Mesendoderm (in vitro differentiated cells): ENCODE measurements at regions not wholly inside any gene's neighbourhood (a gene's known extent, or its start where the extent isn't known, plus 50 kb on each side); places are given as distances from the start of the nearest gene placed in this dataset.

Source experiments
- DNase-seq: peaks from one replicate; pipeline ENCODE4 v3.0.0; 2013
- H2AK5ac ChIP-seq: 2 replicates; pipeline ENCODE4 v1.6.1; 2013; ENCODE audit warnings: low read length, inconsistent platforms
- H2BK120ac ChIP-seq: 2 replicates; pipeline ENCODE4 v1.6.1; 2013; ENCODE audit warnings: low read depth, mild to moderate bottlenecking, low read length, moderate library complexity, mixed read lengths
- H2BK15ac ChIP-seq: replicated peaks from 2 replicates; pipeline ENCODE4 v1.6.1; 2013; ENCODE audit warnings: low read depth, mild to moderate bottlenecking, moderate library complexity
- H2BK5ac ChIP-seq: 2 replicates; pipeline ENCODE4 v1.6.1; 2013; ENCODE audit warnings: low read length, inconsistent platforms
- H3K18ac ChIP-seq: 2 replicates; pipeline ENCODE4 v1.6.1; 2013; ENCODE audit warnings: mild to moderate bottlenecking, low read length, mixed read lengths
- H3K23ac ChIP-seq: one replicate; pipeline ENCODE4 v1.6.1; 2013; ENCODE audit warnings: low read length
- H3K27ac ChIP-seq: 2 replicates; pipeline ENCODE4 v1.5.1; 2013; ENCODE audit warnings: low read depth, mild to moderate bottlenecking, inconsistent platforms, low read length, moderate library complexity
- H3K27me3 ChIP-seq: 2 replicates; pipeline ENCODE4 v1.6.1; 2013; ENCODE audit warnings: low read length, control low read depth, mild to moderate bottlenecking, inconsistent platforms; ENCODE audit not compliant: insufficient read depth, poor library complexity
- H3K36me3 ChIP-seq: 2 replicates; pipeline ENCODE4 v1.6.1; 2013; ENCODE audit warnings: low read length, inconsistent platforms; ENCODE audit not compliant: control insufficient read depth, insufficient read depth
- H3K4ac ChIP-seq: one replicate; pipeline ENCODE4 v1.6.1; 2013; ENCODE audit warnings: low read depth, mild to moderate bottlenecking, low read length, moderate library complexity
- H3K4me1 ChIP-seq: 2 replicates; pipeline ENCODE4 v1.6.1; 2013; ENCODE audit warnings: low read depth, low read length, inconsistent platforms; ENCODE audit not compliant: control insufficient read depth
- H3K4me2 ChIP-seq: 2 replicates; pipeline ENCODE4 v1.6.1; 2013; ENCODE audit warnings: low read length
- H3K4me3 ChIP-seq: 2 replicates; pipeline ENCODE4 v1.5.1; 2013; ENCODE audit warnings: mild to moderate bottlenecking, low read length
- H3K56ac ChIP-seq: one replicate; pipeline ENCODE4 v1.6.1; 2013; ENCODE audit warnings: low read length
- H3K79me1 ChIP-seq: 2 replicates; pipeline ENCODE4 v1.6.1; 2013; ENCODE audit warnings: low read length, inconsistent platforms
- H3K79me2 ChIP-seq: 2 replicates; pipeline ENCODE4 v1.6.1; 2013; ENCODE audit warnings: mild to moderate bottlenecking, low read length; ENCODE audit not compliant: control insufficient read depth, insufficient read depth
- H3K9ac ChIP-seq: 2 replicates; pipeline ENCODE4 v1.6.1; 2013; ENCODE audit warnings: low read length, inconsistent platforms
- H4K5ac ChIP-seq: one replicate; pipeline ENCODE4 v1.6.1; 2013; ENCODE audit warnings: low read length
- H4K8ac ChIP-seq: one replicate; pipeline ENCODE4 v1.6.1; 2013; ENCODE audit warnings: low read depth, mild to moderate bottlenecking, control low read depth, low read length, moderate library complexity
- WGBS: extraction: QIAGEN DNeasy Blood & Tissue Kit; methylation state at CpG from one replicate; pipeline ENCODE4 v1.1.7; 2013; ENCODE audit warnings: low lambda C conversion rate, missing lambda C conversion rate; ENCODE audit not compliant: insufficient coverage; ENCODE audit errors: extremely low coverage; 5-methylcytosine and 5-hydroxymethylcytosine counted together

DNA sequence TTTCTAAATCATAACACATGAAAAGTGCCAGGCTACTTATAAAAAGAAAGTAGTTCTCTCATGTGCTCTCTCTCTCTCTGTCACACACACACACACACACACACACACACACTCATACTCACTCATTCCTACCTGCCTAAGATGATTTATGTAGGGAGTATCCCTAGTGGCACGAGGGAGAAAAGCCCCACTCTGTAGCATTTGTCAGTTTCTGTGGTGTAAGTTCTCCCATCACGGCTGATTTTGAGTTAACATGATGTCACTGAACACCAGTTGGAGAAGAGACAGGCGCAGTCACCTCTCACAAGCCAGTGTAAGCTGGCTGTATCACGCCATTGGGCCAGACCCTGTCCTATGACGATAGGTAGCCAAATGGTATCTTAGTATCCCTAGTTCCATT is 395.4 kb downstream of the SFMBT2 start:
- no peak overlapping the region for H3K27ac ChIP-seq
- H3K4ac ChIP-seq, result no peak overlapping the region
- H3K9ac ChIP-seq, result no peak overlapping the region
- DNase-seq, result peak; percentile 6
- no peak overlapping the region for H2BK5ac ChIP-seq
- H2BK15ac ChIP-seq, result no peak overlapping the region
- H3K18ac ChIP-seq, result no peak overlapping the region
- H3K27me3 ChIP-seq, result no peaks in the 10 kb centered on the region
- no peak overlapping the region for H3K4me2 ChIP-seq
- no peaks in the 10 kb centered on the region for H3K79me1 ChIP-seq
- H3K79me2 ChIP-seq, result no peaks in the 10 kb centered on the region
- H3K4me1 ChIP-seq, result no peaks in the 10 kb centered on the region
- no peaks in the 10 kb centered on the region for H3K36me3 ChIP-seq
- WGBS, result no CpG with 5 or more reads among the region's 5 CpGs
- H4K8ac ChIP-seq, result no peak overlapping the region
- H4K5ac ChIP-seq, result no peak overlapping the region
- H3K56ac ChIP-seq, result no peak overlapping the region
- no peak overlapping the region for H3K23ac ChIP-seq
- H3K4me3 ChIP-seq, result no peak overlapping the region
- H2BK120ac ChIP-seq, result no peak overlapping the region
- no peak overlapping the region for H2AK5ac ChIP-seq

DNA sequence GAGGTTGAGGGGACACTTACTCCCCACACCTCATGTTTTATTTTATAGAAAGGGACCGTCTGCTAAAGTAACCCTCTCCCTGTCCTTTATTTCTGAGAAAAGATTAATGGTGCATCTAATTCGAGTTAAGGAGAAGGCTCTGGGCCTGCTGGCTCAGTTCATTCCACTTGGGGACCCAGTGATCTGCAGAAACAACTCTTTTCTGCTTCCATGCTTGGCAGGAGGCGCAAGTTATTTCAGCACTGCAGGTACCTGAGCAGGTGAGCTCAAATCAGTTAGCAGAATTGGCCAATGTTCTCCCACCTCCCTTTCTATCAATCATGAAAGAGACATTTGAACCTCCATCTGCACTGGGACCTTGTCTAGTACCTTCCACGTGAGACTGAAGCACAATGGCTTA is 396.1 kb downstream of the SFMBT2 start:
- no CpG with 5 or more reads among the region's 4 CpGs for WGBS
- H3K18ac ChIP-seq, result no peak overlapping the region
- no peak overlapping the region for H2BK120ac ChIP-seq
- H3K79me2 ChIP-seq, result no peaks in the 10 kb centered on the region
- no peak overlapping the region for H3K4ac ChIP-seq
- H2AK5ac ChIP-seq, result no peak overlapping the region
- H3K36me3 ChIP-seq, result no peaks in the 10 kb centered on the region
- DNase-seq, result no peak
- H4K5ac ChIP-seq, result no peak overlapping the region
- H3K9ac ChIP-seq, result no peak overlapping the region
- no peak overlapping the region for H3K4me2 ChIP-seq
- no peaks in the 10 kb centered on the region for H3K4me1 ChIP-seq
- no peak overlapping the region for H3K23ac ChIP-seq
- no peak overlapping the region for H4K8ac ChIP-seq
- H3K27ac ChIP-seq, result no peak overlapping the region
- H3K79me1 ChIP-seq, result no peaks in the 10 kb centered on the region
- H3K56ac ChIP-seq, result no peak overlapping the region
- no peak overlapping the region for H2BK15ac ChIP-seq
- H2BK5ac ChIP-seq, result no peak overlapping the region
- H3K27me3 ChIP-seq, result no peaks in the 10 kb centered on the region
- no peak overlapping the region for H3K4me3 ChIP-seq

DNA sequence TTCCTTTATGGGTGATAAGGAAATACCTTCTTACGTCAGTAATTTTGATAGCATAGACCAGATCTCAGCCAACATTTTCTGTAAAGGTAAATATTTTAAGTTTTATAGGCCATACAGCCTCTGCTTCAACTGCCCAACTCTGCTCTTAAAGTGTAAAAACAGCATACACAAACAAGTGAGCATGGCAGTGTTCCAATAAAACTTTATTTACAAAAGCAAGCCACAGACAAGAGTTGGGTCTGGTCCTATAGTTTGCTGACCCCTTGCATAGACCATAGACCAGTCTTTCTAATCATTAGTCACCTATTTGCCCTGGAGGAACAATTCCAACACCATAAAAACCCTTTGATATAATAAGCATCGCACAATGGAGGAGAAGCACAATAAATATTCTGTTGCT is 398.8 kb downstream of the SFMBT2 start:
- no peak overlapping the region for H3K56ac ChIP-seq
- no peak overlapping the region for H3K18ac ChIP-seq
- H2BK5ac ChIP-seq, result no peak overlapping the region
- H3K4me1 ChIP-seq, result no peaks in the 10 kb centered on the region
- no peak overlapping the region for H3K23ac ChIP-seq
- H3K79me1 ChIP-seq, result no peaks in the 10 kb centered on the region
- H3K4me2 ChIP-seq, result no peak overlapping the region
- H3K4ac ChIP-seq, result no peak overlapping the region
- no peak for DNase-seq
- no peak overlapping the region for H3K9ac ChIP-seq
- no peaks in the 10 kb centered on the region for H3K36me3 ChIP-seq
- no peak overlapping the region for H4K8ac ChIP-seq
- H2AK5ac ChIP-seq, result no peak overlapping the region
- H3K27ac ChIP-seq, result no peak overlapping the region
- H3K4me3 ChIP-seq, result no peak overlapping the region
- no peak overlapping the region for H4K5ac ChIP-seq
- no peaks in the 10 kb centered on the region for H3K79me2 ChIP-seq
- H3K27me3 ChIP-seq, result no peaks in the 10 kb centered on the region
- H2BK120ac ChIP-seq, result no peak overlapping the region
- H2BK15ac ChIP-seq, result no peak overlapping the region
- WGBS, result no CpG with 5 or more reads among the region's 2 CpGs

DNA sequence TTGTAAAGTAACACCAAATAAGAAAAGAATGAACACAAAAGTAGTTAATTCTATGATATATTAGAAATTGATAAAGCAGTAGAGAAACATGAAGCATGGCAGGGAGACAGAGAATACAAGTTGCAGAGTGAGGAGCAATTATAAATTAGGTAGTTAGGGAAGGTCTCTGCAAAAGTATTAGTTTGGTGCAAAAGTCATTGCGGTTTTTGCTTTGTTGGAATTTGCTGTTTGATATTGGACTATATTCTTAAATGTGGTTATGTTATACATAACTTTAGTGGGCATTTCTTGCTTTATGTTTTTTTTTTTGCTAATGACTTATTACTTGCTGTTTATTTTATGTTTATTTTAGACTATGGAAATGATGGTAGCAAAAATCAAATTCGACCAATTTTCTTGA is 402.2 kb downstream of the SFMBT2 start:
- Histone ChIP-seq H3K79me2 (no peaks in the 10 kb centered on the region), H3K18ac (no peak overlapping the region), H3K4me1 (no peaks in the 10 kb centered on the region), H2BK5ac (no peak overlapping the region), H4K8ac (no peak overlapping the region), H3K27ac (no peak overlapping the region), H2AK5ac (no peak overlapping the region), H3K4me2 (no peak overlapping the region), H3K56ac (no peak overlapping the region), H3K27me3 (no peaks in the 10 kb centered on the region), H3K79me1 (no peaks in the 10 kb centered on the region), H4K5ac (no peak overlapping the region), H2BK15ac (no peak overlapping the region), H3K4ac (no peak overlapping the region), H2BK120ac (no peak overlapping the region), H3K36me3 (no peaks in the 10 kb centered on the region), H3K23ac (no peak overlapping the region), H3K4me3 (no peak overlapping the region), H3K9ac (no peak overlapping the region)
- no CpG with 5 or more reads among the region's 2 CpGs for WGBS
- no peak for DNase-seq

DNA sequence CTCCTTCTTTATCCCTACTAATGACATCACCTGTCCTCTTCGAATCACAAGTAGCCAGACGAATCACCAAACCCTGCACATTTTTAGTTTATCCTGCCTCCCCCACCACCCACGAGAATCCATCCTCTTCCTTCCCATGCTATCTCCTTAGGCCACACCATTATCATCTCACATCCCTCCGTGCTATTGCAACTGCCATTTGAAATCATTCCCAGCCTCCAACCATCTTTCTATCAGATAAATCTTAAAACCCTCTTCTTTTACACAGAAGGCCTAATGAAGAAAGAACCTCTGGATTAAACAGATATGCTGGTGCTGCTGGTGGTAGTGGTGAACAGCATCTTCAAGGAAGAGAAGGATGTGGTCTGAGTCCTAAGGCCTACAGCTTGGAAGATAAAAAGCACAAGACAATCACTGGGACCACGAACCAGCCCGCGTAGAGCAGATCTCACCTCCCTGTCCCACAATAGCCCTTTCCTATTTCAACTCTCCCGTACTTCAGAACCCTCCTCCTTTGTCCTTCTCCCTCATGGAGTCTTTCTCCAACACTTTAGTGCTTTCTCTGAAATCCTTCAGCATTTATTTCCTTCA is 403.1 kb downstream of the SFMBT2 start:
- WGBS, result no CpG with 5 or more reads among the region's 8 CpGs
- Histone ChIP-seq H3K36me3 (no peaks in the 10 kb centered on the region), H3K27me3 (no peaks in the 10 kb centered on the region), H3K18ac (no peak overlapping the region), H3K23ac (no peak overlapping the region), H4K8ac (no peak overlapping the region), H3K4me1 (no peaks in the 10 kb centered on the region), H2BK120ac (no peak overlapping the region), H2AK5ac (no peak overlapping the region), H3K9ac (no peak overlapping the region), H3K4me2 (no peak overlapping the region), H3K79me2 (no peaks in the 10 kb centered on the region), H3K27ac (no peak overlapping the region), H2BK15ac (no peak overlapping the region), H4K5ac (no peak overlapping the region), H3K4ac (no peak overlapping the region), H3K79me1 (no peaks in the 10 kb centered on the region), H3K4me3 (no peak overlapping the region), H2BK5ac (no peak overlapping the region), H3K56ac (no peak overlapping the region)
- DNase-seq, result no peak

- Histone ChIP-seq H3K18ac (no peak overlapping the region), H2BK15ac (no peak overlapping the region), H3K79me1 (no peaks in the 10 kb centered on the region), H4K5ac (no peak overlapping the region), H3K4me3 (no peak overlapping the region), H3K4me2 (no peak overlapping the region), H3K4me1 (no peaks in the 10 kb centered on the region), H3K56ac (no peak overlapping the region), H3K36me3 (no peaks in the 10 kb centered on the region), H3K9ac (no peak overlapping the region), H2BK5ac (no peak overlapping the region), H4K8ac (no peak overlapping the region), H3K27me3 (no peaks in the 10 kb centered on the region), H2AK5ac (no peak overlapping the region), H3K4ac (no peak overlapping the region), H2BK120ac (no peak overlapping the region), H3K27ac (no peak overlapping the region), H3K23ac (no peak overlapping the region), H3K79me2 (no peaks in the 10 kb centered on the region)
- no peak for DNase-seq
- no CpG with 5 or more reads among the region's 2 CpGs for WGBS
Observed at GRCh38 chr10:7006566-7006965, 404.3 kb downstream of the SFMBT2 start.
